ENCODE measurements at regions not wholly inside any gene's neighbourhood (a gene's known extent, or its start where the extent isn't known, plus 50 kb on each side); places are given as distances from the start of the nearest gene placed in this dataset.

DNA sequence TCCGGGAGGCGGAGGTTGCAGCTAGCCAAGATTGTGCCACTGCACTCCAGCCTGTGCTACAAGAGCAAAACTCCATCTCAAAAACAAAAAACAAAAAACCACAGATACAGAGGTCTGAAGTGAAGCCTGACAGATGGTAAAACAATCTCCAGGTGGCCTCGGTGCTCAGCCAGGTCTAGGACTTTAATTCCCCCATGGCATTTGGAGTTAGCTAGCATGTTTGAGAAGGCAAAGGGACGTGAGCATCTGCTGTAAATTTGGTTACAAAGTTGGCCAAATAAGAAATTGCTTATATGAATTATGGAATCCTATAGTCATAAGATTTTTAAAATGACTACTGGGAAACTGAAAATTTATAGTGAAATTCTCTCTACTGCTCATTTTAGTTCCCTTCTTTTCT, 98.3 kb upstream of the FMN2 start:
- H3K4me3 ChIP-seq (ENCODE audit: control insufficient read depth in 2 of 3, extremely low read depth in 1 of 3, insufficient read depth in 2 of 3, low read depth in 1 of 3, low read length in 3 of 3) = no peak overlapping the region
- DNase-seq (ENCODE audit: low read depth, low spot score) = no peak
- H3K27me3 ChIP-seq (ENCODE audit: control insufficient read depth, extremely low read depth, insufficient read depth, low read length) = peaks cover 4% of the 10 kb centered on the region
- no peak for TF ChIP-seq EZH2 (IDR thresholded peaks at IDR 0.05; ENCODE audit: low read length)
- TF ChIP-seq, protein P1, sequence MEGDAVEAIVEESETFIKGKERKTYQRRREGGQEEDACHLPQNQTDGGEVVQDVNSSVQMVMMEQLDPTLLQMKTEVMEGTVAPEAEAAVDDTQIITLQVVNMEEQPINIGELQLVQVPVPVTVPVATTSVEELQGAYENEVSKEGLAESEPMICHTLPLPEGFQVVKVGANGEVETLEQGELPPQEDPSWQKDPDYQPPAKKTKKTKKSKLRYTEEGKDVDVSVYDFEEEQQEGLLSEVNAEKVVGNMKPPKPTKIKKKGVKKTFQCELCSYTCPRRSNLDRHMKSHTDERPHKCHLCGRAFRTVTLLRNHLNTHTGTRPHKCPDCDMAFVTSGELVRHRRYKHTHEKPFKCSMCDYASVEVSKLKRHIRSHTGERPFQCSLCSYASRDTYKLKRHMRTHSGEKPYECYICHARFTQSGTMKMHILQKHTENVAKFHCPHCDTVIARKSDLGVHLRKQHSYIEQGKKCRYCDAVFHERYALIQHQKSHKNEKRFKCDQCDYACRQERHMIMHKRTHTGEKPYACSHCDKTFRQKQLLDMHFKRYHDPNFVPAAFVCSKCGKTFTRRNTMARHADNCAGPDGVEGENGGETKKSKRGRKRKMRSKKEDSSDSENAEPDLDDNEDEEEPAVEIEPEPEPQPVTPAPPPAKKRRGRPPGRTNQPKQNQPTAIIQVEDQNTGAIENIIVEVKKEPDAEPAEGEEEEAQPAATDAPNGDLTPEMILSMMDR (optimal IDR thresholded peaks at IDR 0.05 in 1 of 3, IDR thresholded peaks at IDR 0.05 in 1 of 3, conservative IDR thresholded peaks at IDR 0.05 in 1 of 3; ENCODE audit: extremely low read depth in 1 of 3, insufficient read depth in 2 of 3, low read length in 3 of 3) = no peak
- no peaks in the 10 kb centered on the region for H3K4me1 ChIP-seq (ENCODE audit: control insufficient read depth, extremely low read depth, insufficient read depth, low read length)
- no peaks in the 10 kb centered on the region for H3K36me3 ChIP-seq (ENCODE audit: control insufficient read depth in 2 of 2, extremely low read depth in 1 of 2, insufficient read depth in 2 of 2, low read length in 2 of 2)
- no peak overlapping the region for H3K9ac ChIP-seq (ENCODE audit: control insufficient read depth, extremely low read depth, insufficient read depth, low read length)
- H3K27ac ChIP-seq (ENCODE audit: control insufficient read depth, insufficient read depth, low read length) = no peak overlapping the region
- FAIRE-seq = no peak
- dilution Hi-C loops (cut with MboI; ENCODE audit: extremely low pct_ligation_motif_present, low sequenced_read_pairs) = no loop called here
- no peak overlapping the region for H3K4me2 ChIP-seq (ENCODE audit: control insufficient read depth, extremely low read depth, insufficient read depth, low read depth, low read length)
- no peak overlapping the region for H2AFZ ChIP-seq (ENCODE audit: control insufficient read depth, low read length)
- no peaks in the 10 kb centered on the region for H4K20me1 ChIP-seq (ENCODE audit: control insufficient read depth, extremely low read depth, insufficient read depth, low read length)
- no peaks in the 10 kb centered on the region for H3K9me1 ChIP-seq (ENCODE audit: control insufficient read depth, extremely low read depth, insufficient read depth, low read length)
- H3K9me3 ChIP-seq (ENCODE audit: control insufficient read depth, low read depth, low read length) = no peaks in the 10 kb centered on the region
- H3K79me2 ChIP-seq (ENCODE audit: control insufficient read depth, insufficient read depth, low read length) = no peaks in the 10 kb centered on the region

DNA sequence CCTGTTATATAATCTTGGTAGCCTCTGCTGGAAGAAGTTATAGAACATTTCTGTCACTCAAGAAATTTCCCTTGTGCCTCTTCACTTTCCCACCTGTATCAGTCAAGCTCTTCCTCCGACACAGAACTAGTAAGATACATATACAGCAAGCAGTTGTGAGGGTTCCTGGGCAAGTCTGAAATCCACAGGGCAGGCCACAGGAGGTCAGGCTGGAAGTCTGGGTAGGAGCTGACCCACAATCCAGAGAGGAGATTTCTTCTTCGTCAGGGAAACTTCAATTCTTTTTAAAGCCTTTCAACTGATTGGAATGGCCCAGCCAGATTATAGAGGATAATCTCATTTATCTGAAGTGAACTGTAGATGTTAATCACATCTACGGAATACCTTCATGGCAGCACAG, 96.4 kb upstream of the FMN2 start:
- no peaks in the 10 kb centered on the region for H3K79me2 ChIP-seq (ENCODE audit: control insufficient read depth, insufficient read depth, low read length)
- H4K20me1 ChIP-seq (ENCODE audit: control insufficient read depth, extremely low read depth, insufficient read depth, low read length) = no peaks in the 10 kb centered on the region
- DNase-seq (ENCODE audit: low read depth, low spot score) = no peak
- no peak for FAIRE-seq
- no peak overlapping the region for H3K27ac ChIP-seq (ENCODE audit: control insufficient read depth, insufficient read depth, low read length)
- H3K4me1 ChIP-seq (ENCODE audit: control insufficient read depth, extremely low read depth, insufficient read depth, low read length) = no peaks in the 10 kb centered on the region
- H3K4me3 ChIP-seq (ENCODE audit: control insufficient read depth in 2 of 3, extremely low read depth in 1 of 3, insufficient read depth in 2 of 3, low read depth in 1 of 3, low read length in 3 of 3) = no peak overlapping the region
- no peak overlapping the region for H3K4me2 ChIP-seq (ENCODE audit: control insufficient read depth, extremely low read depth, insufficient read depth, low read depth, low read length)
- no peak overlapping the region for H2AFZ ChIP-seq (ENCODE audit: control insufficient read depth, low read length)
- no peak for TF ChIP-seq EZH2 (IDR thresholded peaks at IDR 0.05; ENCODE audit: low read length)
- TF ChIP-seq, protein P1 (optimal IDR thresholded peaks at IDR 0.05 in 1 of 3, IDR thresholded peaks at IDR 0.05 in 1 of 3, conservative IDR thresholded peaks at IDR 0.05 in 1 of 3; ENCODE audit: extremely low read depth in 1 of 3, insufficient read depth in 2 of 3, low read length in 3 of 3) = no peak
- H3K9me3 ChIP-seq (ENCODE audit: control insufficient read depth, low read depth, low read length) = no peaks in the 10 kb centered on the region
- no peak overlapping the region for H3K9ac ChIP-seq (ENCODE audit: control insufficient read depth, extremely low read depth, insufficient read depth, low read length)
- no peaks in the 10 kb centered on the region for H3K36me3 ChIP-seq (ENCODE audit: control insufficient read depth in 2 of 2, extremely low read depth in 1 of 2, insufficient read depth in 2 of 2, low read length in 2 of 2)
- dilution Hi-C loops (cut with MboI; ENCODE audit: extremely low pct_ligation_motif_present, low sequenced_read_pairs) = no loop called here
- H3K27me3 ChIP-seq (ENCODE audit: control insufficient read depth, extremely low read depth, insufficient read depth, low read length) = peaks cover 4% of the 10 kb centered on the region
- no peaks in the 10 kb centered on the region for H3K9me1 ChIP-seq (ENCODE audit: control insufficient read depth, extremely low read depth, insufficient read depth, low read length)

Data from keratinocyte (primary cell).